Activated CD8-positive, alpha-beta memory T cell treated with anti-CD3 and anti-CD28 coated beads for 24 hours (primary cell): ENCODE measurements at regions not wholly inside any gene's neighbourhood (a gene's known extent, or its start where the extent isn't known, plus 50 kb on each side); places are given as distances from the start of the nearest gene placed in this dataset.
"Not testable (repeated sequence)": the region's sequence is repeated elsewhere in the genome, so short reads cannot be mapped to it uniquely, and the experiment has no call there.

Experiments used
- DNase-seq: peaks from one replicate; pipeline ENCODE4 v3.0.0-alpha.2; 2020

GRCh38 chr10:42533866-42534265 is 104.5 kb downstream of the ZNF33B start:
- not testable (repeated sequence) for DNase-seq

- DNase-seq: no peak
Observed at GRCh38 chr10:42532996-42533395, 105.4 kb downstream of the ZNF33B start.

GRCh38 chr10:42523098-42523497 is 115.3 kb downstream of the ZNF33B start:
- no peak for DNase-seq

GRCh38 chr10:42519761-42520460 is 118.5 kb downstream of the ZNF33B start:
- no peak for DNase-seq

- no peak for DNase-seq
Observed at GRCh38 chr10:42519079-42519478, 119.3 kb downstream of the ZNF33B start.

GRCh38 chr10:42513921-42514320 is 124.4 kb downstream of the ZNF33B start:
- no peak for DNase-seq

GRCh38 chr10:42491801-42492200 is 146.6 kb downstream of the ZNF33B start:
- DNase-seq: no peak

GRCh38 chr10:42491001-42491592 is 147.3 kb downstream of the ZNF33B start:
- DNase-seq: no peak

- no peak for DNase-seq
Observed at GRCh38 chr10:42490368-42490767, 148.0 kb downstream of the ZNF33B start.

GRCh38 chr10:42488416-42488815 is 150.0 kb downstream of the ZNF33B start:
- no peak for DNase-seq

- no peak for DNase-seq
Observed at GRCh38 chr10:42482411-42482810, 156.0 kb downstream of the ZNF33B start.

- DNase-seq: no peak
Observed at GRCh38 chr10:42479057-42479456, 159.3 kb downstream of the ZNF33B start.

GRCh38 chr10:42477170-42477569 is 161.2 kb downstream of the ZNF33B start:
- no peak for DNase-seq

- DNase-seq: no peak
Observed at GRCh38 chr10:42476101-42476500, 162.3 kb downstream of the ZNF33B start.

- DNase-seq: no peak
Observed at GRCh38 chr10:42475168-42476098, 162.9 kb downstream of the ZNF33B start.

- DNase-seq: no peak
Observed at GRCh38 chr10:42454313-42454712, 184.1 kb downstream of the ZNF33B start.

GRCh38 chr10:42431095-42431494 is 207.3 kb downstream of the ZNF33B start:
- no peak for DNase-seq

- DNase-seq: no peak
Observed at GRCh38 chr10:42428534-42428933, 209.8 kb downstream of the ZNF33B start.

- DNase-seq: no peak
Observed at GRCh38 chr10:42422911-42423310, 215.5 kb downstream of the ZNF33B start.

GRCh38 chr10:42421812-42422211 is 216.6 kb downstream of the ZNF33B start:
- DNase-seq: no peak

GRCh38 chr10:42419789-42420188 is 218.6 kb downstream of the ZNF33B start:
- no peak for DNase-seq

- no peak for DNase-seq
Observed at GRCh38 chr10:42380926-42381547, 257.3 kb downstream of the ZNF33B start.

- DNase-seq: peak; percentile 55
Observed at GRCh38 chr10:42367532-42368230, 270.7 kb downstream of the ZNF33B start.
